ENCODE measurements at regions not wholly inside any gene's neighbourhood (a gene's known extent, or its start where the extent isn't known, plus 50 kb on each side); places are given as distances from the start of the nearest gene placed in this dataset.

DNA sequence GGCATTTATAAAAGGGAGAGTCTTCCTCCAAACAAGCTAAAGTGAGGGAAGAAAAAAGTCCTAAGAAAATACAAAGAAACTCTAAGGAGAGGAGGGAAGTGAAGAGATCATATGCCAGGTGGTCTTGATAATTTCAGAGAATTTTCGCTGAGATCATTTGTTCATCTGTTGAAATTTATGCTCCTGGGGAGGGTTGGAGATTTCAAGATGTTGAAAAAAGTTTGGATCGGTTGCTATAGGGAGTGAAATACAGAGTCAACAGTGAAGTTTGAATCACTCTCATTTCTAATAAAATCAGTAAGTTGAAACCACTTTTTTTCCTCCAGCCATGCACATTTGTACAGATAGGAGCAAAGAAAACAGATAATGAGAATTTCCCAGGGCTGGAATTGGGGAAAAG is 299.1 kb upstream of the ADAMTS5 start:
- TF ChIP-seq YY1 (IDR thresholded peaks at IDR 0.05; ENCODE audit: low read depth) (no peak), CREB1 (IDR thresholded peaks at IDR 0.05; ENCODE audit: low read depth) (no peak)

Measured in Ishikawa (cell line).